AG04450 (cell line): ENCODE measurements at regions not wholly inside any gene's neighbourhood (a gene's known extent, or its start where the extent isn't known, plus 50 kb on each side); places are given as distances from the start of the nearest gene placed in this dataset.

Experiments used
- CTCF ChIA-PET: fragments of 300-600, 350-600 bp; formaldehyde crosslinking; extraction: SDS; loops from one replicate; lab custom pipeline; 2022; ENCODE audit warnings: antibody characterized with exemption, inconsistent platforms; lab: Charles Lee
- POLR2A ChIA-PET: fragments of 350-600 bp; formaldehyde crosslinking; extraction: SDS; loops from one replicate; lab custom pipeline; 2021; ENCODE audit warnings: antibody characterized with exemption, inconsistent platforms; lab: Yijun Ruan, JAX
- DNase-seq: peaks from one replicate; pipeline ENCODE4 v3.0.0-alpha.2; 2011; ENCODE audit warnings: low read depth, low spot score
- H3K27ac ChIP-seq: one replicate; pipeline ENCODE4 v1.5.1; 2012; ENCODE audit warnings: low read depth, low read length, control low read depth
- H3K27me3 ChIP-seq: one replicate; pipeline ENCODE4 v1.6.0; 2012; ENCODE audit warnings: low read length; ENCODE audit not compliant: control insufficient read depth, insufficient read depth
- H3K4me3 ChIP-seq: 2 replicates; pipeline ENCODE4 v1.5.1; 2011; ENCODE audit warnings: mild to moderate bottlenecking, low read depth, low read length, control low read depth
- H3K9me3 ChIP-seq: 2 replicates; pipeline ENCODE4 v1.5.1; 2012; ENCODE audit warnings: low read length; ENCODE audit not compliant: control insufficient read depth, insufficient read depth
- CTCF ChIP-seq: IDR thresholded peaks from 2 replicates; pipeline ENCODE4 v1.5.1; 2011; ENCODE audit warnings: low read depth, low read length, control low read depth, inconsistent platforms

GRCh38 chr2:147575106-147575505 is 269.7 kb upstream of the ACVR2A start:
- no peak for DNase-seq
- no peaks in the 10 kb centered on the region for H3K27me3 ChIP-seq
- CTCF ChIA-PET, result no interaction called here
- TF ChIP-seq CTCF, result no peak
- POLR2A ChIA-PET, result no interaction called here
- H3K4me3 ChIP-seq, result no peak overlapping the region
- H3K27ac ChIP-seq, result no peak overlapping the region
- no peaks in the 10 kb centered on the region for H3K9me3 ChIP-seq

GRCh38 chr2:147572622-147573021 is 272.2 kb upstream of the ACVR2A start:
- no peak for DNase-seq
- Histone ChIP-seq H3K9me3 (no peaks in the 10 kb centered on the region), H3K4me3 (no peak overlapping the region), H3K27ac (no peak overlapping the region), H3K27me3 (no peaks in the 10 kb centered on the region)
- CTCF ChIA-PET, result no interaction called here
- POLR2A ChIA-PET, result no interaction called here
- TF ChIP-seq CTCF, result no peak

GRCh38 chr2:147569426-147569825 is 275.4 kb upstream of the ACVR2A start:
- Histone ChIP-seq H3K27me3 (no peaks in the 10 kb centered on the region), H3K4me3 (no peak overlapping the region), H3K9me3 (no peaks in the 10 kb centered on the region), H3K27ac (no peak overlapping the region)
- DNase-seq, result no peak
- CTCF ChIA-PET, result no interaction called here
- POLR2A ChIA-PET, result no interaction called here
- no peak for TF ChIP-seq CTCF

GRCh38 chr2:147568109-147568508 is 276.7 kb upstream of the ACVR2A start:
- DNase-seq, result no peak
- Histone ChIP-seq H3K27me3 (no peaks in the 10 kb centered on the region), H3K4me3 (no peak overlapping the region), H3K9me3 (no peaks in the 10 kb centered on the region), H3K27ac (no peak overlapping the region)
- CTCF ChIA-PET, result no interaction called here
- TF ChIP-seq CTCF, result no peak
- POLR2A ChIA-PET, result no interaction called here

GRCh38 chr2:147567136-147567535 is 277.7 kb upstream of the ACVR2A start:
- Histone ChIP-seq H3K9me3 (no peaks in the 10 kb centered on the region), H3K4me3 (no peak overlapping the region), H3K27ac (no peak overlapping the region), H3K27me3 (no peaks in the 10 kb centered on the region)
- no peak for TF ChIP-seq CTCF
- POLR2A ChIA-PET, result no interaction called here
- CTCF ChIA-PET, result no interaction called here
- DNase-seq, result no peak
